Thyroid gland (tissue), 4 donors: ENCODE measurements at regions not wholly inside any gene's neighbourhood (a gene's known extent, or its start where the extent isn't known, plus 50 kb on each side); places are given as distances from the start of the nearest gene placed in this dataset.

Experiments used
- DNase-seq, 2 donors: peaks; one replicate each; pipeline ENCODE4 v3.0.0-alpha.2; 2019
- H3K27ac ChIP-seq, 3 donors: fragments of 200-600 bp; sonication (generic); 1 replicate in 2 of 3; 2 replicates in 1 of 3; pipeline ENCODE4 v1.5.1; 2016 to 2019; ENCODE audit warnings: mild to moderate bottlenecking in 1 of 3, moderate library complexity in 1 of 3
- H3K27me3 ChIP-seq: fragments of 200-600 bp; sonication (generic); one replicate; pipeline ENCODE4 v1.5.1; 2019
- H3K36me3 ChIP-seq, 2 donors: fragments of 200-600 bp; sonication (generic); one replicate each; pipeline ENCODE4 v1.5.1; 2016 to 2019
- H3K4me1 ChIP-seq, 2 donors: fragments of 200-600 bp; sonication (generic); one replicate each; pipeline ENCODE4 v1.5.1; 2017 to 2019
- H3K4me3 ChIP-seq, 3 donors: fragments of 200-600 bp; sonication (generic); replicated peaks in 1 of 3; 1 replicate in 2 of 3; 2 replicates in 1 of 3; pipeline ENCODE4 v1.5.1; 2016; ENCODE audit warnings: mild to moderate bottlenecking in 1 of 3
- H3K9me3 ChIP-seq: fragments of 200-600 bp; sonication (generic); one replicate; pipeline ENCODE4 v1.5.1; 2017
- POLR2A ChIP-seq, 2 donors: fragments of 450-650 bp; IDR thresholded peaks; one replicate each; pipeline ENCODE4 v1.6.1; 2017; ENCODE audit warnings: antibody characterized with exemption in 2 of 2, mild to moderate bottlenecking in 2 of 2, moderate library complexity in 1 of 2
- WGBS, 2 donors: methylation state at CpG; one replicate each; pipeline ENCODE4 v1.1.5; 2017; 5-methylcytosine and 5-hydroxymethylcytosine counted together
- intact Hi-C: fragments of 100-400 bp; cut with DNase I; formaldehyde crosslinking; loops from one replicate; pipeline ENCODE4 v1.15.1; 2023
- TF ChIP-seq, protein P1 (sequence below), 6 experiments: fragments of 200-600 bp in 3 of 6; fragments of 450-650 bp in 3 of 6; sonication (generic) in 3 of 6; IDR thresholded peaks; one replicate each; pipeline ENCODE4 v1.5.1; 2016 to 2019; ENCODE audit warnings: antibody characterized with exemption in 6 of 6, mild to moderate bottlenecking in 2 of 6, inconsistent platforms in 1 of 6, moderate library complexity in 1 of 6

DNA sequence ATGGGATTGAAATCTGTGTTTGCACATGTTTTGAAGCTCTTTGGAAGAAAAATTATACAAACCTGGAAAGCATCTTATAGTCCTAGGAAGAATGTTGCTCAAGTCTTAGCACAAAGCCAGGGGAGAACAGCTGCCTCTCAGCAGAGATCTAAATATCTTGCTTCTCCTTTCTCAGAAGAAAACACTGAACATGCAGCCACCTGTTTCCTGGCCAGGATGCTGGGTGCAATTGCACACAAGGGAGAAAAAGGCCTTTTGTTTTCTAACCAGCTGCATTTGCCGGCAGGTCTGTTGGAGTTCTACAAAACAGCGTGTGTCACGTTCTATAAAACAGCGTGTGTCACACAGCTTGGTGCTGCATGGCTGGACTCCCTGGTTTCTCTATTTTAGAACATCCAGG is 259.6 kb upstream of the PLD5 start:
- intact Hi-C loops = no loop called here
- TF ChIP-seq, protein P1, sequence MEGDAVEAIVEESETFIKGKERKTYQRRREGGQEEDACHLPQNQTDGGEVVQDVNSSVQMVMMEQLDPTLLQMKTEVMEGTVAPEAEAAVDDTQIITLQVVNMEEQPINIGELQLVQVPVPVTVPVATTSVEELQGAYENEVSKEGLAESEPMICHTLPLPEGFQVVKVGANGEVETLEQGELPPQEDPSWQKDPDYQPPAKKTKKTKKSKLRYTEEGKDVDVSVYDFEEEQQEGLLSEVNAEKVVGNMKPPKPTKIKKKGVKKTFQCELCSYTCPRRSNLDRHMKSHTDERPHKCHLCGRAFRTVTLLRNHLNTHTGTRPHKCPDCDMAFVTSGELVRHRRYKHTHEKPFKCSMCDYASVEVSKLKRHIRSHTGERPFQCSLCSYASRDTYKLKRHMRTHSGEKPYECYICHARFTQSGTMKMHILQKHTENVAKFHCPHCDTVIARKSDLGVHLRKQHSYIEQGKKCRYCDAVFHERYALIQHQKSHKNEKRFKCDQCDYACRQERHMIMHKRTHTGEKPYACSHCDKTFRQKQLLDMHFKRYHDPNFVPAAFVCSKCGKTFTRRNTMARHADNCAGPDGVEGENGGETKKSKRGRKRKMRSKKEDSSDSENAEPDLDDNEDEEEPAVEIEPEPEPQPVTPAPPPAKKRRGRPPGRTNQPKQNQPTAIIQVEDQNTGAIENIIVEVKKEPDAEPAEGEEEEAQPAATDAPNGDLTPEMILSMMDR (IDR thresholded peaks at IDR 0.05) = no peak
- no peak for TF ChIP-seq POLR2A (IDR thresholded peaks at IDR 0.05)
- no peak for DNase-seq
- no peaks in the 10 kb centered on the region for H3K36me3 ChIP-seq
- H3K4me1 ChIP-seq = no peaks in the 10 kb centered on the region
- no peak overlapping the region for H3K4me3 ChIP-seq
- H3K9me3 ChIP-seq = no peaks in the 10 kb centered on the region
- no peaks in the 10 kb centered on the region for H3K27me3 ChIP-seq
- 70 to 75% methylated on average over 4 of the region's 4 CpGs for WGBS, 2 donors
- H3K27ac ChIP-seq = no peak overlapping the region

DNA sequence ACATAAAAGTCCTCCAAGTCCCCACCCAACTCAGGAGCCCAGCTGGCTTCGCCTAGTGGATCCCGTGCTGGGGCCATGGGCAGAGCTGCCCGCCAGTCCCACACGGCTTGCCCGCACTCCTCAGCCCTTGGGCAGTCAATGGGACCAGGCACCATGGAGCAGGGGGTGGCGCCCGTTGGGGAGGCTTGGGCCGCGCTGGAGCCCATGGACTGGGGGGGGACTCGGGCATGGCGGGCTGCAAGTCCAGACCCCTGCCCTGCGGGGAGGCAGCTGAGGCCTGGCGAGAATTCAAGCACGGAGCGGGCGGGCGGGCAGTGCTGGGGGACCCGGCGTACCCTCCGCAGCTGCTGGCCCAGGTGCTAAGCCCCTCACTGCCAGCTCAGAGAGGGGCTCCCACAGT is 249.8 kb upstream of the PLD5 start:
- TF ChIP-seq POLR2A (IDR thresholded peaks at IDR 0.05) = no peak
- TF ChIP-seq, protein P1 (IDR thresholded peaks at IDR 0.05) = no peak
- no peaks in the 10 kb centered on the region for H3K4me1 ChIP-seq
- WGBS, 2 donors = 91 to 93% methylated on average over 15 to 20 of the region's 20 CpGs
- no peak overlapping the region for H3K27ac ChIP-seq
- no peak for DNase-seq
- H3K36me3 ChIP-seq = no peaks in the 10 kb centered on the region
- no peak overlapping the region for H3K4me3 ChIP-seq
- intact Hi-C loops = no loop called here
- no peaks in the 10 kb centered on the region for H3K9me3 ChIP-seq
- no peaks in the 10 kb centered on the region for H3K27me3 ChIP-seq

GRCh38 chr1:242770366-242770765 is 245.9 kb upstream of the PLD5 start:
- Histone ChIP-seq H3K4me1 (no peaks in the 10 kb centered on the region), H3K27ac (no peak overlapping the region), H3K36me3 (no peaks in the 10 kb centered on the region), H3K9me3 (no peaks in the 10 kb centered on the region), H3K4me3 (no peak overlapping the region), H3K27me3 (no peaks in the 10 kb centered on the region)
- TF ChIP-seq POLR2A (IDR thresholded peaks at IDR 0.05) = no peak
- TF ChIP-seq, protein P1 (IDR thresholded peaks at IDR 0.05) = no peak
- 77 to 82% methylated on average over 1 of the region's 1 CpG for WGBS, 2 donors
- intact Hi-C loops = no loop called here
- DNase-seq = no peak

DNA sequence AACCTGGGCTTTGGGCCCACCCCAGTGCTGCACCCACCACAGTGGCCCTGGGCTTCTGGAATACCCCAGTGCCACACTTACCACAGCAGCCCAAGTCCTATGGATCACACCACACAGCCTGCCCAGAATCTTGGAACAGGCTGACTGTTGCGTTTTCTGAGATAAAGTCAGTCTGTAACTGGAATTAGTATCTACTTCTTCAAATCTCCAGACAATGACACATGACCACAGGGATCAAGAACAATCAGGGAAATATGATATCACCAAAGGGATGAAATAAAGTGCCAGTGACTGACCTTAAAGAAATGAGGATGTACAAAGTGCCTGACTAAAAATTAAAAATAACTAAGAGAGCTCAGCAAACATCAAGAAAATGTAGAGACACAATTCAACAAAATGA is 239.7 kb upstream of the PLD5 start:
- Histone ChIP-seq H3K36me3 (no peaks in the 10 kb centered on the region), H3K4me1 (no peaks in the 10 kb centered on the region), H3K4me3 (no peak overlapping the region), H3K27ac (no peak overlapping the region), H3K9me3 (no peaks in the 10 kb centered on the region), H3K27me3 (no peaks in the 10 kb centered on the region)
- WGBS, 2 donors = 84 to 94% methylated on average over 1 of the region's 1 CpG
- TF ChIP-seq, protein P1 (IDR thresholded peaks at IDR 0.05) = no peak
- TF ChIP-seq POLR2A (IDR thresholded peaks at IDR 0.05) = no peak
- intact Hi-C loops = no loop called here
- DNase-seq = no peak

DNA sequence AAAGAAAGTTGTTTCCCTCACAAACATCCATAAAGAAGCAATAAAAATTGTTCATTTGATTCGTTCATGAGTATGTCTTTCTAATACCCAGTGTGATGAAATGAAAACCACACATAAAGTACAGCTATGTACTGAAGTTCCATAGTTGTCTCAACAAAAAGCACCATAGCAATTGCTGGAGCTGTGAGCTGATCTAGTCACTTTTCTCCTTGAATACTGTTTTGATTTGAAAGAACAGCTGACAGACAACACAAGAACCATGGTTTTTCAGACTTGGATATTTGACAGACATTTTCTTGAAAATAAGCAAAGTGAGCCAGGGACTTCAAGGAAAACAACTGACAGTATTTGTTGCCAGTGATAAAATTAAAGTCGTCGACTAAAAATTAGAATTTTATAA is 237.1 kb upstream of the PLD5 start:
- Histone ChIP-seq H3K4me3 (no peak overlapping the region), H3K27ac (no peak overlapping the region), H3K4me1 (no peaks in the 10 kb centered on the region), H3K9me3 (no peaks in the 10 kb centered on the region), H3K27me3 (no peaks in the 10 kb centered on the region), H3K36me3 (no peaks in the 10 kb centered on the region)
- intact Hi-C loops = no loop called here
- DNase-seq = no peak
- 77 to 81% methylated on average over 3 of the region's 3 CpGs for WGBS, 2 donors
- TF ChIP-seq POLR2A (IDR thresholded peaks at IDR 0.05) = no peak
- TF ChIP-seq, protein P1 (IDR thresholded peaks at IDR 0.05) = no peak
